ENCODE measurements at regions not wholly inside any gene's neighbourhood (a gene's known extent, or its start where the extent isn't known, plus 50 kb on each side); places are given as distances from the start of the nearest gene placed in this dataset.

DNA sequence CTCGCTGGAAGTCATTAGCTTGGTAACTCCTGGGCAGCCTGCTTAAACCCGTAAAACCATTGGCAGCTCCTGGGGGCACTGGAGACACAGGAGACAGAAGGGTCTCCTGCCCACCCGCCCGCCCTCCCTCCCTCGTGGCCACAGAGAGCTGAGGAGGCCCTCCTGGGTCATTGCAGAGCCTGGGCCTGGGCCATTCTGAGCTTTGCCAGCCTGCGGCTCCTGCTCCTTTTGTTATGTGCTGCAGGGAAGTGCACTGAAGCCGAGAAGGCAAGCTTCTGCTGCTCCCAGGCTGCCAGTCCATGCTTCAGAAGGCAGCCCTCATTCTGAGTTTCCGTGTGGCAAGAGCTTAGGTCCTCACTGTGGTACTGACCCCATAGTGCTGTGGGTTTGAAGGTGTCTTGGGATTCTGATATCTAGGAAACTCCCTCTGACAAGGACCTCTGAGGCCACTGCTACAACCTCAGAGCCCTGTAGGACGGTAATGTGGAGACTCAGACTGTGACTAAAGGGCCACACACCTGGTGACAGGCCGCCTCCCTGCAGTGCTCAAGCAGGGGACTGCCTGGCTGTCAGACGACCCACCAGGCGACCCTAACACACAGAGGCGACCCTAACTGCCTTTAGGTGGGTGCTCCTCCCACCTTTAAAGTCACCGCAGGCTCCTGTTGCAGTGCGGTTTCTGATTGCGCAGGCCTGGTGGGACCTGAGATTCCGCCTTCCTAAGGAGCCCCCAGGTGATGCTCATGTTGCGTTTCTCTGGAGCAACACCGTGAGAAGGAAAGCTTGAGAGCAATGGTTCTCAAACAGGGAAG, 118.7 kb downstream of the IER5 start:
- ChIA-PET CTCF (no interaction called here), POLR2A (ENCODE audit: unreplicated experiment) (no interaction called here)
- Histone ChIP-seq H3K18ac (ENCODE audit: low read depth, low read length) (no peak overlapping the region), H3K4me3 (ENCODE audit: insufficient read depth, low read depth, low read length) (no peak overlapping the region), H3K27me3 (ENCODE audit: control insufficient read depth, insufficient read depth, low read length) (peaks cover 30% of the 10 kb centered on the region), H4K20me1 (ENCODE audit: insufficient read depth, low read length) (no peaks in the 10 kb centered on the region), H2BK15ac (ENCODE audit: low read depth, low read length) (no peak overlapping the region), H3K4me1 (ENCODE audit: control insufficient read depth, insufficient read depth, low read length) (no peaks in the 10 kb centered on the region), H3K9me3 (ENCODE audit: control insufficient read depth, insufficient read depth, low read length) (no peaks in the 10 kb centered on the region), H3K9ac (ENCODE audit: low read depth, low read length) (no peak overlapping the region), H2BK20ac (ENCODE audit: low read depth, low read length) (no peak overlapping the region), H3K56ac (ENCODE audit: extremely low read depth, insufficient read depth, low read length) (no peak overlapping the region), H3K27ac (ENCODE audit: insufficient read depth, low read length) (no peak overlapping the region), H2AK5ac (ENCODE audit: low read depth, low read length) (no peak overlapping the region), H3K79me1 (ENCODE audit: low read depth in 1 of 2, low read length in 2 of 2) (no peaks in the 10 kb centered on the region), H4K5ac (ENCODE audit: low read depth, low read length) (no peak overlapping the region), H3K9me1 (ENCODE audit: insufficient read depth, low read length) (no peaks in the 10 kb centered on the region), H2BK120ac (ENCODE audit: low read depth, low read length) (no peak overlapping the region), H2AK9ac (replicated peaks; ENCODE audit: low read depth, low read length, poor library complexity) (no peak overlapping the region), H3K23ac (ENCODE audit: low read depth, low read length) (no peak overlapping the region), H4K91ac (ENCODE audit: insufficient read depth, low read depth, low read length) (no peak overlapping the region), H3K4me2 (ENCODE audit: low read depth, low read length) (no peak overlapping the region), H3K14ac (replicated peaks; ENCODE audit: low read depth, low read length) (no peak overlapping the region), H4K8ac (ENCODE audit: low read depth in 2 of 2, low read length in 2 of 2) (no peak overlapping the region), H3K36me3 (ENCODE audit: control insufficient read depth, insufficient read depth, low read length) (no peaks in the 10 kb centered on the region), H2AFZ (replicated peaks; ENCODE audit: low read length, poor library complexity) (no peak overlapping the region), H3K4ac (ENCODE audit: low read depth, low read length) (no peak overlapping the region), H2BK5ac (ENCODE audit: low read depth, low read length, poor library complexity, severe bottlenecking) (no peak overlapping the region)
- dilution Hi-C loops (cut with HindIII; ENCODE audit: low sequenced_read_pairs, unreplicated experiment) (loop anchor here (25.0 kb wide), 1 partner anchor 205 kb away; no protein-coding TSS in a partner anchor), intact Hi-C loops (cut with micrococcal nuclease) (no loop called here), in situ Hi-C loops (cut with MboI; ENCODE audit: low sequenced_read_pairs) (loop anchor here (25.0 kb wide), 1 partner anchor 855 kb away; the partner anchor contains the start of gene ZNF648)
- DNase-seq (no peak), ATAC-seq (ENCODE audit: low read depth) (no peak)
- WGBS, 2 experiments (ENCODE audit: extremely low coverage in 2 of 2, insufficient read length in 1 of 2), result 88% methylated on average over 4 of the region's 19 CpGs; no CpG with 5 or more reads in 1 of the 2 experiments
- no peak for TF ChIP-seq CHD1 (IDR thresholded peaks at IDR 0.05; ENCODE audit: low read depth, low read length)
- no peak for TF ChIP-seq NFE2L2 (IDR thresholded peaks at IDR 0.05; ENCODE audit: low read depth, low read length)
- no peak for TF ChIP-seq RAD21 (IDR thresholded peaks at IDR 0.05; ENCODE audit: low read length)
- no peak for TF ChIP-seq RCOR1 (IDR thresholded peaks at IDR 0.05; ENCODE audit: insufficient replicate concordance, low read length)
- no peak for TF ChIP-seq ELK1 (IDR thresholded peaks at IDR 0.05; ENCODE audit: borderline replicate concordance, low read depth, low read length)
- no peak for TF ChIP-seq MXI1 (IDR thresholded peaks at IDR 0.05; ENCODE audit: borderline replicate concordance, low read depth, low read length)
- TF ChIP-seq CTCF (conservative IDR thresholded peaks at IDR 0.05; ENCODE audit: low read depth, low read length), result no peak
- TF ChIP-seq MAFK (IDR thresholded peaks at IDR 0.05; ENCODE audit: low read depth, low read length), result no peak
- TF ChIP-seq BHLHE40 (IDR thresholded peaks at IDR 0.05; ENCODE audit: low read depth, low read length), result no peak
- TF ChIP-seq RFX5 (IDR thresholded peaks at IDR 0.05; ENCODE audit: low read depth, low read length), result no peak
- no peak for TF ChIP-seq POLR2A (IDR thresholded peaks at IDR 0.05; ENCODE audit: low read depth, low read length)
- no peak for TF ChIP-seq USF2 (IDR thresholded peaks at IDR 0.05; ENCODE audit: low read depth, low read length)
- TF ChIP-seq SMC3 (IDR thresholded peaks at IDR 0.05; ENCODE audit: low read depth, low read length), result no peak
- TF ChIP-seq CEBPB (IDR thresholded peaks at IDR 0.05; ENCODE audit: low read depth, low read length), result no peak
- TF ChIP-seq FOS (IDR thresholded peaks at IDR 0.05; ENCODE audit: low read depth, low read length), result no peak
- TF ChIP-seq MAZ (IDR thresholded peaks at IDR 0.05; ENCODE audit: borderline replicate concordance, low read depth, low read length), result no peak
- no TSS peak for BruUV-seq (replicated peaks)

All from IMR-90 (cell line).